Fibroblast of lung (primary cell): ENCODE measurements at regions not wholly inside any gene's neighbourhood (a gene's known extent, or its start where the extent isn't known, plus 50 kb on each side); places are given as distances from the start of the nearest gene placed in this dataset.

ENCODE experiments used
- DNase-seq, 2 donors: peaks; one replicate each; pipeline versions ENCODE4 v3.0.0 to v3.0.0-alpha.2; 2010; ENCODE audit warnings: low read depth in 2 of 2
- H2AFZ ChIP-seq: 2 replicates; pipeline ENCODE4 v1.5.1; 2012; ENCODE audit warnings: low read length, control low read depth, inconsistent platforms
- H3K27ac ChIP-seq: 2 replicates; pipeline ENCODE4 v1.5.1; 2011; ENCODE audit warnings: low read length, control low read depth; ENCODE audit not compliant: insufficient read depth
- H3K27me3 ChIP-seq: 2 replicates; pipeline ENCODE4 v1.5.1; 2011; ENCODE audit warnings: mild to moderate bottlenecking, low read length; ENCODE audit not compliant: control insufficient read depth, insufficient read depth
- H3K36me3 ChIP-seq: 2 replicates; pipeline ENCODE4 v1.5.1; 2011; ENCODE audit warnings: low read length; ENCODE audit not compliant: control insufficient read depth, insufficient read depth
- H3K4me1 ChIP-seq: 2 replicates; pipeline ENCODE4 v1.5.1; 2011; ENCODE audit warnings: low read length; ENCODE audit not compliant: control insufficient read depth, insufficient read depth; ENCODE audit errors: extremely low read depth
- H3K4me2 ChIP-seq: 2 replicates; pipeline ENCODE4 v1.5.1; 2011; ENCODE audit warnings: low read length, control low read depth; ENCODE audit not compliant: insufficient read depth; ENCODE audit errors: extremely low read depth
- H3K4me3 ChIP-seq, 4 experiments: fragments of 200-600 bp in 1 of 4; sonication (generic) in 1 of 4; replicated peaks in 1 of 4; 2 replicates each; pipeline ENCODE4 v1.5.1; 2011 to 2016; ENCODE audit warnings: low read length in 4 of 4, low read depth in 3 of 4, mild to moderate bottlenecking in 3 of 4, control low read depth in 2 of 4, inconsistent platforms in 1 of 4, mixed read lengths in 1 of 4; ENCODE audit not compliant: insufficient read depth in 1 of 4; ENCODE audit errors: control extremely low read depth in 1 of 4
- H3K79me2 ChIP-seq: 2 replicates; pipeline ENCODE4 v1.5.1; 2012; ENCODE audit warnings: mild to moderate bottlenecking, low read length, inconsistent platforms; ENCODE audit not compliant: control insufficient read depth, insufficient read depth
- H3K9ac ChIP-seq: 2 replicates; pipeline ENCODE4 v1.5.1; 2011; ENCODE audit warnings: mild to moderate bottlenecking, low read length, control low read depth; ENCODE audit not compliant: insufficient read depth
- H3K9me3 ChIP-seq: 2 replicates; pipeline ENCODE4 v1.5.1; 2012; ENCODE audit warnings: low read depth, low read length; ENCODE audit not compliant: control insufficient read depth, insufficient read depth
- H4K20me1 ChIP-seq: 2 replicates; pipeline ENCODE4 v1.5.1; 2011; ENCODE audit warnings: low read length; ENCODE audit not compliant: control insufficient read depth, insufficient read depth; ENCODE audit errors: extremely low read depth
- CTCF ChIP-seq, 2 donors: IDR thresholded peaks in 1 of 2; conservative IDR thresholded peaks in 1 of 2; 1 replicate in 1 of 2; 2 replicates in 1 of 2; pipeline ENCODE4 v1.5.1; 2011 to 2012; ENCODE audit warnings: low read length in 2 of 2, control low read depth in 1 of 2, inconsistent platforms in 1 of 2, low read depth in 1 of 2, mild to moderate bottlenecking in 1 of 2
- EZH2 ChIP-seq: IDR thresholded peaks from 2 replicates; pipeline ENCODE4 v1.5.1; 2012; ENCODE audit warnings: low read length, control low read depth, mild to moderate bottlenecking; ENCODE audit errors: missing control alignments

GRCh38 chr2:16324544-16324937 lies 341.1 kb downstream of the CYRIA start:
- H2AFZ ChIP-seq, result no peak overlapping the region
- H4K20me1 ChIP-seq, result no peaks in the 10 kb centered on the region
- no peak overlapping the region for H3K27ac ChIP-seq
- no peak for TF ChIP-seq EZH2
- no peak for TF ChIP-seq CTCF (conservative IDR thresholded peaks at IDR 0.05 in 1 of 2, IDR thresholded peaks at IDR 0.05 in 1 of 2; ENCODE audit: low read depth in 1 of 2, low read length in 2 of 2)
- no peaks in the 10 kb centered on the region for H3K27me3 ChIP-seq
- no peak overlapping the region for H3K9ac ChIP-seq
- H3K9me3 ChIP-seq, result no peaks in the 10 kb centered on the region
- no peaks in the 10 kb centered on the region for H3K79me2 ChIP-seq
- no peak overlapping the region for H3K4me2 ChIP-seq
- H3K4me3 ChIP-seq, result no peak overlapping the region
- DNase-seq, result no peak
- no peaks in the 10 kb centered on the region for H3K36me3 ChIP-seq
- no peaks in the 10 kb centered on the region for H3K4me1 ChIP-seq

- Histone ChIP-seq H3K27me3 (no peaks in the 10 kb centered on the region), H3K4me3 (no peak overlapping the region), H3K9ac (no peak overlapping the region), H3K79me2 (no peaks in the 10 kb centered on the region), H3K9me3 (no peaks in the 10 kb centered on the region), H2AFZ (no peak overlapping the region), H3K4me1 (no peaks in the 10 kb centered on the region), H3K36me3 (no peaks in the 10 kb centered on the region), H4K20me1 (no peaks in the 10 kb centered on the region), H3K27ac (no peak overlapping the region), H3K4me2 (no peak overlapping the region)
- no peak for DNase-seq
- TF ChIP-seq EZH2, result no peak
- TF ChIP-seq CTCF (conservative IDR thresholded peaks at IDR 0.05 in 1 of 2, IDR thresholded peaks at IDR 0.05 in 1 of 2; ENCODE audit: low read depth in 1 of 2, low read length in 2 of 2), result no peak
These were observed 341.8 kb downstream of the CYRIA start for GRCh38 chr2:16323551-16324543.

GRCh38 chr2:16323126-16323520 lies 342.5 kb downstream of the CYRIA start:
- H3K4me2 ChIP-seq, result no peak overlapping the region
- no peaks in the 10 kb centered on the region for H3K4me1 ChIP-seq
- H3K79me2 ChIP-seq, result no peaks in the 10 kb centered on the region
- TF ChIP-seq EZH2 (no peak), CTCF (conservative IDR thresholded peaks at IDR 0.05 in 1 of 2, IDR thresholded peaks at IDR 0.05 in 1 of 2; ENCODE audit: low read depth in 1 of 2, low read length in 2 of 2) (no peak)
- no peaks in the 10 kb centered on the region for H3K9me3 ChIP-seq
- H3K27me3 ChIP-seq, result no peaks in the 10 kb centered on the region
- H4K20me1 ChIP-seq, result no peaks in the 10 kb centered on the region
- H3K27ac ChIP-seq, result no peak overlapping the region
- H3K9ac ChIP-seq, result no peak overlapping the region
- DNase-seq, result no peak
- no peak overlapping the region for H3K4me3 ChIP-seq
- no peak overlapping the region for H2AFZ ChIP-seq
- no peaks in the 10 kb centered on the region for H3K36me3 ChIP-seq
